Lower leg skin (tissue), 3 donors: ENCODE measurements at regions not wholly inside any gene's neighbourhood (a gene's known extent, or its start where the extent isn't known, plus 50 kb on each side); places are given as distances from the start of the nearest gene placed in this dataset.

Source experiments
- POLR2A ChIP-seq, 2 donors: fragments of 450-650 bp; IDR thresholded peaks; one replicate each; pipeline ENCODE4 v1.6.1; 2016 to 2017; ENCODE audit warnings: antibody characterized with exemption in 2 of 2, mild to moderate bottlenecking in 1 of 2, moderate library complexity in 1 of 2
- TF ChIP-seq, protein P1 (sequence below), 3 donors: fragments of 450-650 bp; IDR thresholded peaks; one replicate each; pipeline ENCODE4 v1.5.1; 2016; ENCODE audit warnings: antibody characterized with exemption in 3 of 3, mild to moderate bottlenecking in 3 of 3, moderate library complexity in 2 of 3

DNA sequence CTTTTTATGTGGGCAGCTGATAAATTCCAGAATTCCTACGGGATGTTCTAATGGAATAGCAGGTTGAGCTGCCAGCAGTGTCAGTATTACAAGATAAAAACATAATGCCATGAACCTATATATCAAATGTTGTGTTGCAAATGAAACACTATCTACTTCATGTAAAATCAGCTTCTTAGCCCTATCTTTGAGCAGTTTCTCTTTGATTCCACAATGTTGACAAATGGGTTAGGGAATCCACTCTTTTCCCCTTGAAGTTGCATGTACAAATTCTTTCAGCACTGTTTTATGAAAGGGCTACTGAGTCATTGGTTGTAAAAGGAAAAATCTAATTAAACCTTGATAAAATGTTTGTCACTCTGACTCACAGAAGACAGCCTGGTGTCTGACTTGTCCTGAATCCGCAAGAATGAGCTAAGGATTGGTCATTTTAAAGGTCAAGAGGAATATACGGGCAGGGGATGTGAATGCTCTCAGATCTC, 950.6 kb upstream of the NUDT12 start:
- TF ChIP-seq, protein P1, sequence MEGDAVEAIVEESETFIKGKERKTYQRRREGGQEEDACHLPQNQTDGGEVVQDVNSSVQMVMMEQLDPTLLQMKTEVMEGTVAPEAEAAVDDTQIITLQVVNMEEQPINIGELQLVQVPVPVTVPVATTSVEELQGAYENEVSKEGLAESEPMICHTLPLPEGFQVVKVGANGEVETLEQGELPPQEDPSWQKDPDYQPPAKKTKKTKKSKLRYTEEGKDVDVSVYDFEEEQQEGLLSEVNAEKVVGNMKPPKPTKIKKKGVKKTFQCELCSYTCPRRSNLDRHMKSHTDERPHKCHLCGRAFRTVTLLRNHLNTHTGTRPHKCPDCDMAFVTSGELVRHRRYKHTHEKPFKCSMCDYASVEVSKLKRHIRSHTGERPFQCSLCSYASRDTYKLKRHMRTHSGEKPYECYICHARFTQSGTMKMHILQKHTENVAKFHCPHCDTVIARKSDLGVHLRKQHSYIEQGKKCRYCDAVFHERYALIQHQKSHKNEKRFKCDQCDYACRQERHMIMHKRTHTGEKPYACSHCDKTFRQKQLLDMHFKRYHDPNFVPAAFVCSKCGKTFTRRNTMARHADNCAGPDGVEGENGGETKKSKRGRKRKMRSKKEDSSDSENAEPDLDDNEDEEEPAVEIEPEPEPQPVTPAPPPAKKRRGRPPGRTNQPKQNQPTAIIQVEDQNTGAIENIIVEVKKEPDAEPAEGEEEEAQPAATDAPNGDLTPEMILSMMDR (IDR thresholded peaks at IDR 0.05) = no peak
- no peak for TF ChIP-seq POLR2A (IDR thresholded peaks at IDR 0.05)
